ENCODE measurements at regions not wholly inside any gene's neighbourhood (a gene's known extent, or its start where the extent isn't known, plus 50 kb on each side); places are given as distances from the start of the nearest gene placed in this dataset.

- Histone ChIP-seq H4K20me1 (ENCODE audit: insufficient read depth, low read length) (no peaks in the 10 kb centered on the region), H3K36me3 (ENCODE audit: insufficient read depth, low read length) (no peaks in the 10 kb centered on the region), H3K27ac (ENCODE audit: low read depth, low read length, poor library complexity, severe bottlenecking) (no peak overlapping the region), H3K9ac (ENCODE audit: low read length) (no peak overlapping the region), H3K4me3 (ENCODE audit: low read depth, low read length, poor library complexity, severe bottlenecking) (no peak overlapping the region), H3K27me3 (ENCODE audit: insufficient read depth, low read length) (no peaks in the 10 kb centered on the region), H3F3A (ENCODE audit: insufficient read depth, low read length) (no peaks in the 10 kb centered on the region), H3K9me2 (ENCODE audit: low read depth, low read length) (no peaks in the 10 kb centered on the region), H3K79me2 (ENCODE audit: insufficient read depth, low read length) (no peaks in the 10 kb centered on the region), H3K4me1 (ENCODE audit: insufficient read depth, low read length, severe bottlenecking) (no peaks in the 10 kb centered on the region), H2AFZ (ENCODE audit: low read length) (no peak overlapping the region), H3K4me2 (ENCODE audit: low read length) (no peak overlapping the region), H3K9me3 (ENCODE audit: low read length) (no peaks in the 10 kb centered on the region)
- TF ChIP-seq EZH2 (IDR thresholded peaks at IDR 0.05; ENCODE audit: borderline replicate concordance, low read length), result no peak
- TF ChIP-seq, protein P1, sequence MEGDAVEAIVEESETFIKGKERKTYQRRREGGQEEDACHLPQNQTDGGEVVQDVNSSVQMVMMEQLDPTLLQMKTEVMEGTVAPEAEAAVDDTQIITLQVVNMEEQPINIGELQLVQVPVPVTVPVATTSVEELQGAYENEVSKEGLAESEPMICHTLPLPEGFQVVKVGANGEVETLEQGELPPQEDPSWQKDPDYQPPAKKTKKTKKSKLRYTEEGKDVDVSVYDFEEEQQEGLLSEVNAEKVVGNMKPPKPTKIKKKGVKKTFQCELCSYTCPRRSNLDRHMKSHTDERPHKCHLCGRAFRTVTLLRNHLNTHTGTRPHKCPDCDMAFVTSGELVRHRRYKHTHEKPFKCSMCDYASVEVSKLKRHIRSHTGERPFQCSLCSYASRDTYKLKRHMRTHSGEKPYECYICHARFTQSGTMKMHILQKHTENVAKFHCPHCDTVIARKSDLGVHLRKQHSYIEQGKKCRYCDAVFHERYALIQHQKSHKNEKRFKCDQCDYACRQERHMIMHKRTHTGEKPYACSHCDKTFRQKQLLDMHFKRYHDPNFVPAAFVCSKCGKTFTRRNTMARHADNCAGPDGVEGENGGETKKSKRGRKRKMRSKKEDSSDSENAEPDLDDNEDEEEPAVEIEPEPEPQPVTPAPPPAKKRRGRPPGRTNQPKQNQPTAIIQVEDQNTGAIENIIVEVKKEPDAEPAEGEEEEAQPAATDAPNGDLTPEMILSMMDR (IDR thresholded peaks at IDR 0.05; ENCODE audit: low read length), result no peak
Observed at GRCh38 chr14:58808828-58809227, 171.1 kb downstream of the DACT1 start.

DNA sequence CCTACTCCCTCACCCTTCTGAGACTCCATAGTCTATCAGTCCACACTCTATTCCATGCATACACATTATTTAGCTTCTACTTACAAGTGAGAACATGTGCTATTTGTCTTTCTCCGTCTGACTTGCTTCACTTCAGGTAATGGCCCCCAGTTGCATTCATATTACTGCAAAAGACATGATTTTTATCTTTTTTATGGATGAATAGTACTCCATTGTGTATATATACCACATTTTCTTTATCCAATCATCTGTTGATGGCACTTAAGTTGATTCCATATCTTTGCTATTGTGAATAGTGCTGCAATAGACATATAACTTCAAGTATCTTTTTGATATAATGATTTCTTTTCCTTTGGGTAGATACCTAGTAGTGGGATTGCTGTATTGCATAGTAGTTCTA, 171.8 kb downstream of the DACT1 start:
- Histone ChIP-seq H4K20me1 (ENCODE audit: insufficient read depth, low read length) (no peaks in the 10 kb centered on the region), H3K9me2 (ENCODE audit: low read depth, low read length) (no peaks in the 10 kb centered on the region), H3K4me3 (ENCODE audit: low read depth, low read length, poor library complexity, severe bottlenecking) (no peak overlapping the region), H3K9me3 (ENCODE audit: low read length) (no peaks in the 10 kb centered on the region), H3K36me3 (ENCODE audit: insufficient read depth, low read length) (no peaks in the 10 kb centered on the region), H3K27ac (ENCODE audit: low read depth, low read length, poor library complexity, severe bottlenecking) (no peak overlapping the region), H3K4me2 (ENCODE audit: low read length) (no peak overlapping the region), H3K9ac (ENCODE audit: low read length) (no peak overlapping the region), H3F3A (ENCODE audit: insufficient read depth, low read length) (no peaks in the 10 kb centered on the region), H3K4me1 (ENCODE audit: insufficient read depth, low read length, severe bottlenecking) (no peaks in the 10 kb centered on the region), H2AFZ (ENCODE audit: low read length) (no peak overlapping the region), H3K27me3 (ENCODE audit: insufficient read depth, low read length) (no peaks in the 10 kb centered on the region), H3K79me2 (ENCODE audit: insufficient read depth, low read length) (no peaks in the 10 kb centered on the region)
- TF ChIP-seq, protein P1 (IDR thresholded peaks at IDR 0.05; ENCODE audit: low read length), result no peak
- TF ChIP-seq EZH2 (IDR thresholded peaks at IDR 0.05; ENCODE audit: borderline replicate concordance, low read length), result no peak

DNA sequence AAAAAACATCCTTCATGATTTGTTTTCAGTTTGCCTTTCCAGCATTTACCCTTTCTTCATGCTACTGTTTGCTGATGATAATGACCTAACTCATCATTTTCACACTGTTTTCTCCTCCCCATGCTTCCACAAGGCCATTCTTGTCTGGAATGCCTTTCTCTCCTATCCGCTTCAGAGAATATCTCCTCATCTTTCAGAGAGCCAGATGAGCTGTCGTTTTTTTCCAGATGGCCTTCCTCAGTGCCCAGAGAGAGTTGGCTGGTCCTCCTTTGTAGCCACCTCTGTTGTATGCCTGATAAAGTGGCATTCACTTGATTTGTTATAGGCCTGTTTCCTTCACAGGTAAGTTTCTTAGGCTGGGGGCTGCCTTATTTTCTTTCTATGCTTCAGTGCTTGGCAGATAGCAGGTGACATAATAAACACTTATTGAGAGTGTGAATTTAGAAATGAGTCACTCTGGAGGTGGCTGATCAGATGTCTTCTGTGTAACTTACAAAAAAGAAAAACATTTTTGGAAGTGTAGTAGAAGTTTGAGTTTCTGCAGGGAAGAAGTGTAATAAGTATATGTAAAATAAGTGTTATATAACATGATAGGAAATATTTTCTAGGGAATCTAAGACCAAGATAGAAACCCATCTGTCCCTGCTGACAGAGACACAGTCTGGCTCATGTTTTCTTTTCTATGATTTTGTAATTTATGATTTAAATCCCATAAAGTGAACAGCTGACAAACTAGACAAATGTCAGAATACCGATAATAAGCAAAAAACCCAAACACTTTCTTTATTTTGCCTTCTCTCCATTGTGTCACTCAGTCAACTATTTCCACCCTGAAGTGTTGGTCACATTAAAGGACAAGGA, 174.5 kb downstream of the DACT1 start:
- no peak overlapping the region for H3K4me2 ChIP-seq (ENCODE audit: low read length)
- no peak for TF ChIP-seq EZH2 (IDR thresholded peaks at IDR 0.05; ENCODE audit: borderline replicate concordance, low read length)
- TF ChIP-seq, protein P1 (IDR thresholded peaks at IDR 0.05; ENCODE audit: low read length), result no peak

More for the DNA sequence above, 174.5 kb downstream of the DACT1 start:
- Histone ChIP-seq H3K4me1 (ENCODE audit: insufficient read depth, low read length, severe bottlenecking) (no peaks in the 10 kb centered on the region), H3K9me3 (ENCODE audit: low read length) (no peaks in the 10 kb centered on the region), H3K27me3 (ENCODE audit: insufficient read depth, low read length) (no peaks in the 10 kb centered on the region), H3F3A (ENCODE audit: insufficient read depth, low read length) (no peaks in the 10 kb centered on the region), H3K27ac (ENCODE audit: low read depth, low read length, poor library complexity, severe bottlenecking) (no peak overlapping the region), H3K36me3 (ENCODE audit: insufficient read depth, low read length) (no peaks in the 10 kb centered on the region), H3K9ac (ENCODE audit: low read length) (no peak overlapping the region), H2AFZ (ENCODE audit: low read length) (no peak overlapping the region), H3K4me3 (ENCODE audit: low read depth, low read length, poor library complexity, severe bottlenecking) (no peak overlapping the region), H4K20me1 (ENCODE audit: insufficient read depth, low read length) (no peaks in the 10 kb centered on the region), H3K79me2 (ENCODE audit: insufficient read depth, low read length) (no peaks in the 10 kb centered on the region), H3K9me2 (ENCODE audit: low read depth, low read length) (no peaks in the 10 kb centered on the region)

Data from OCI-LY1 (cell line).